Stomach (tissue), 8 donors: ENCODE measurements at regions not wholly inside any gene's neighbourhood (a gene's known extent, or its start where the extent isn't known, plus 50 kb on each side); places are given as distances from the start of the nearest gene placed in this dataset.

ENCODE experiments used
- DNase-seq, 2 donors: peaks; one replicate each; pipeline versions ENCODE4 v3.0.0 to v3.0.0-alpha.2; 2013 to 2019
- H3K27ac ChIP-seq, 5 donors: fragments of 200-600 bp in 4 of 5; sonication (generic) in 4 of 5; one replicate each; pipeline ENCODE4 v1.5.1; 2013 to 2019; ENCODE audit warnings: mild to moderate bottlenecking in 1 of 5, moderate library complexity in 1 of 5
- H3K27me3 ChIP-seq, 3 donors: fragments of 200-600 bp; sonication (generic); one replicate each; pipeline ENCODE4 v1.5.1; 2017 to 2019; ENCODE audit warnings: mixed run types in 1 of 3
- H3K36me3 ChIP-seq, 4 donors: fragments of 200-600 bp; sonication (generic); 1 replicate in 3 of 4; 2 replicates in 1 of 4; pipeline ENCODE4 v1.5.1; 2016 to 2019
- H3K4me1 ChIP-seq, 4 donors: fragments of 200-600 bp; sonication (generic); one replicate each; pipeline ENCODE4 v1.5.1; 2016 to 2019
- H3K4me3 ChIP-seq, 4 donors: fragments of 200-600 bp; sonication (generic) in 3 of 4; one replicate each; pipeline ENCODE4 v1.5.1; 2016 to 2019; ENCODE audit warnings: mild to moderate bottlenecking in 1 of 4
- H3K9me3 ChIP-seq, 4 donors: fragments of 200-600 bp; sonication (generic); one replicate each; pipeline ENCODE4 v1.5.1; 2016 to 2019
- EP300 ChIP-seq: sonication (generic); formaldehyde crosslinking; IDR thresholded peaks from one replicate; pipeline ENCODE4 v1.6.1; 2017; ENCODE audit warnings: antibody characterized with exemption
- POLR2A ChIP-seq, 4 donors: fragments of 450-650 bp; IDR thresholded peaks; one replicate each; pipeline ENCODE4 v1.6.1; 2016; ENCODE audit warnings: antibody characterized with exemption in 4 of 4, control low read depth in 2 of 4, mild to moderate bottlenecking in 1 of 4, moderate library complexity in 1 of 4
- POLR2AphosphoS5 ChIP-seq, 3 donors: sonication (generic); formaldehyde crosslinking; IDR thresholded peaks; one replicate each; pipeline ENCODE4 v1.6.1; 2016; ENCODE audit warnings: antibody characterized with exemption in 3 of 3
- WGBS, 5 donors: extraction: QIAGEN DNeasy Blood & Tissue Kit in 3 of 5; methylation state at CpG; one replicate each; pipeline versions ENCODE4 v1.1.5 to v1.1.7; 2013 to 2018; 5-methylcytosine and 5-hydroxymethylcytosine counted together
- intact Hi-C: fragments of 100-400 bp; cut with DNase I; formaldehyde crosslinking; loops from one replicate; pipeline ENCODE4 v1.15.1; 2023; ENCODE audit warnings: low total_unique reads
- TF ChIP-seq, protein P1 (sequence below), 7 experiments: fragments of 450-650 bp in 4 of 7; fragments of 200-600 bp in 3 of 7; sonication (generic) in 3 of 7; IDR thresholded peaks; one replicate each; pipeline ENCODE4 v1.5.1; 2016 to 2019; ENCODE audit warnings: antibody characterized with exemption in 7 of 7, control low read depth in 2 of 7, mild to moderate bottlenecking in 1 of 7
- donor health status: healthy with polysubstance abuse.
- donor health status: Bipolar disorder and iron deficiency.
- donor health status: healthy.

DNA sequence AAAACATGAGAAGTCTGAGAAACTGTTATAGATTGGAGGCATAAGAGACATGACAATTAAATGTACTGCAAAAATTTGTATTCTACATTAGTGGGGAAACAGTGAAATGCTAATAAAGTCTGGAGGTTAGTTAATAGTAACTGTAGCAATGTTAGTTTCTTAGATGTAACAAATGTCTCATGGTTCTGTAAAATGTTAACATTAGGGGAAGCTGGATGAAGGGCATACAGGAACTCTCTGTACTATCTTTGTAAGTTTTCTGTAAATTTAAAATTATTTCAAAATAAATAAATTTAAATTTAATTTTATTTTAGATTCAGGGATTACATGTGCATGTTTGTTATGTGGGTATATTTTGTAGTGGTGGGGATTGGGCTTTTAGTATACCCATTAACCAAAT, 70.0 kb upstream of the IRX6 start:
- Histone ChIP-seq H3K36me3 (no peaks in the 10 kb centered on the region), H3K9me3 (peaks cover 0 to 5% (median 0%) of the 10 kb centered on the region in 4 donors), H3K4me3 (no peak overlapping the region), H3K27ac (no peak overlapping the region), H3K27me3 (peaks cover 0 to 13% (median 0%) of the 10 kb centered on the region in 3 donors), H3K4me1 (no peaks in the 10 kb centered on the region)
- no peak for DNase-seq
- intact Hi-C loops = no loop called here
- TF ChIP-seq, protein P1, sequence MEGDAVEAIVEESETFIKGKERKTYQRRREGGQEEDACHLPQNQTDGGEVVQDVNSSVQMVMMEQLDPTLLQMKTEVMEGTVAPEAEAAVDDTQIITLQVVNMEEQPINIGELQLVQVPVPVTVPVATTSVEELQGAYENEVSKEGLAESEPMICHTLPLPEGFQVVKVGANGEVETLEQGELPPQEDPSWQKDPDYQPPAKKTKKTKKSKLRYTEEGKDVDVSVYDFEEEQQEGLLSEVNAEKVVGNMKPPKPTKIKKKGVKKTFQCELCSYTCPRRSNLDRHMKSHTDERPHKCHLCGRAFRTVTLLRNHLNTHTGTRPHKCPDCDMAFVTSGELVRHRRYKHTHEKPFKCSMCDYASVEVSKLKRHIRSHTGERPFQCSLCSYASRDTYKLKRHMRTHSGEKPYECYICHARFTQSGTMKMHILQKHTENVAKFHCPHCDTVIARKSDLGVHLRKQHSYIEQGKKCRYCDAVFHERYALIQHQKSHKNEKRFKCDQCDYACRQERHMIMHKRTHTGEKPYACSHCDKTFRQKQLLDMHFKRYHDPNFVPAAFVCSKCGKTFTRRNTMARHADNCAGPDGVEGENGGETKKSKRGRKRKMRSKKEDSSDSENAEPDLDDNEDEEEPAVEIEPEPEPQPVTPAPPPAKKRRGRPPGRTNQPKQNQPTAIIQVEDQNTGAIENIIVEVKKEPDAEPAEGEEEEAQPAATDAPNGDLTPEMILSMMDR (IDR thresholded peaks at IDR 0.05) = no peak
- no peak for TF ChIP-seq POLR2AphosphoS5 (IDR thresholded peaks at IDR 0.05)
- no peak for TF ChIP-seq EP300
- no peak for TF ChIP-seq POLR2A (IDR thresholded peaks at IDR 0.05)

DNA sequence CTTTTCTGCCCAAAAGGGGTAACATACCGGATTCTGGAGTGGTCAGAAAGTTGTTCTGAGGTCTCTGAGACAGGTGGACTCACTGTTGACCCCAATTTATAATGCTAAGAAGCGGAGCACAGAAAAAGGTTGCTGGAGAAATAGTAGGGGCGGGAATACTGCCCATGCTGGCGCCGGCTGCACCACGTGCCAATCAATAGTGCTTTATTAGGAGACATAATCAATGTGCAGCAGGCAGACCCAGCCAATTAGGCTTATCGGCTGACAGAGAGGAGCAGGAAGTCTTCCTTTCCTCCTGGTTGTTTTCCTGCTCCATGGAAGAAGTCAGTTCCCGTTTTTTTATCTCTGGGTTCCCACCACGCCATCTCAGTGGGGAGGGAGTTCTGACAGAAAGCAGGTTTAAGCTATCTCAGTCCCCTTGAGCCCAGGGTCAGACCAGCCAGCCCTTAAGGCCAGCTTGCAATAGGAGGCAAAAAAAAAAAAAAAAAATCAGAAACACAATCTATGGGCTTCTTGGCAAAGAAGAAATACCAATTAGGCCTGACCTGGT, 68.2 kb upstream of the IRX6 start:
- H3K4me1 ChIP-seq = no peaks in the 10 kb centered on the region
- H3K27me3 ChIP-seq = peaks cover 0 to 9% (median 0%) of the 10 kb centered on the region in 3 donors
- peaks cover 0 to 5% (median 0%) of the 10 kb centered on the region in 4 donors for H3K9me3 ChIP-seq
- TF ChIP-seq, protein P1 (IDR thresholded peaks at IDR 0.05) = no peak
- TF ChIP-seq EP300 (no peak), POLR2A (IDR thresholded peaks at IDR 0.05) (no peak), POLR2AphosphoS5 (IDR thresholded peaks at IDR 0.05) (no peak)
- intact Hi-C loops = no loop called here
- no peak for DNase-seq
- H3K4me3 ChIP-seq = no peak overlapping the region
- 55 to 64% (median 63%) methylated on average over 9 of the region's 9 CpGs for WGBS, 5 donors
- H3K36me3 ChIP-seq = no peaks in the 10 kb centered on the region
- H3K27ac ChIP-seq = no peak overlapping the region

DNA sequence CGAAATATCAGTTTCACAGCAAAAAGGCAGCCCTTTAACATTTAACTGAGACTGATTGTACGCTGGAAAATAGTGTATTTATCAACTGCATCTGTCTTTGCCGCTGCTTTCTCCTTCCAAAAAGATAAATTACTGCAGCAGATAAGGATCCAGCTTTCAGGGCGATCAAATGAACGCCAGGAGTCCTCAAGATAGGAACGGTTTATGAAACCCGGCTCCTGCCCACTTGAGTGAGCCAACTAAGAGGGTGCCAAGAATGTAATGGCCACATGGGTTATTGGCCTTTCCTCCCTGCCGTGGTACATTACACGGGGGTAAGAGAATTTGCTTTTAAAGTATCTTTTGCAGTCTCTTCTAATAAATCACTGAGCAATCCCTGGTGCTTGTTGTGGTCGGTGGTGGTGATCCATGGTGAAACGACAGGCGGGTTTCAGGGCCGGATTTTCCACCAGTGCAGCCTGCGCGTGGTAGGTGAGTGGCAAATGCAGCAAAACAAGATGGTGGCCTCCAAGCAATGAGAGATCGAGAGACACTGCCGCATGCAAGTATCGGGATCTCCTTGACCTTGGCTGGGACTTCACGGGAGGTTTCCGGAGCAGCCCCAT, 67.5 kb upstream of the IRX6 start:
- no peak for DNase-seq
- intact Hi-C loops = no loop called here

GRCh38 chr16:55257966-55258613, 65.9 kb upstream of the IRX6 start:
- Histone ChIP-seq H3K27me3 (peaks cover 0 to 7% (median 0%) of the 10 kb centered on the region in 3 donors), H3K27ac (no peak overlapping the region), H3K9me3 (peaks cover 0 to 5% (median 0%) of the 10 kb centered on the region in 4 donors), H3K4me1 (no peaks in the 10 kb centered on the region), H3K4me3 (no peak overlapping the region), H3K36me3 (no peaks in the 10 kb centered on the region)
- intact Hi-C loops = no loop called here
- TF ChIP-seq POLR2A (IDR thresholded peaks at IDR 0.05) (no peak), POLR2AphosphoS5 (IDR thresholded peaks at IDR 0.05) (no peak), EP300 (no peak)
- TF ChIP-seq, protein P1 (IDR thresholded peaks at IDR 0.05) = peak in 5 of 7 experiments; percentile 39 to 66 (median 62)
- WGBS, 5 donors = 30 to 37% (median 34%) methylated on average over 9 of the region's 9 CpGs
- peak; percentile 60 to 71 for DNase-seq

More for the DNA sequence above, 67.5 kb upstream of the IRX6 start:
- peaks cover 0 to 7% (median 0%) of the 10 kb centered on the region in 3 donors for H3K27me3 ChIP-seq
- H3K36me3 ChIP-seq = no peaks in the 10 kb centered on the region
- no peaks in the 10 kb centered on the region for H3K4me1 ChIP-seq
- WGBS, 5 donors = 67 to 77% (median 76%) methylated on average over 20 of the region's 20 CpGs
- peaks cover 0 to 5% (median 0%) of the 10 kb centered on the region in 4 donors for H3K9me3 ChIP-seq
- no peak overlapping the region for H3K4me3 ChIP-seq
- H3K27ac ChIP-seq = no peak overlapping the region
- TF ChIP-seq POLR2AphosphoS5 (IDR thresholded peaks at IDR 0.05) = no peak
- no peak for TF ChIP-seq POLR2A (IDR thresholded peaks at IDR 0.05)
- TF ChIP-seq, protein P1 (IDR thresholded peaks at IDR 0.05) = no peak
- TF ChIP-seq EP300 = no peak
